ENCODE measurements at regions not wholly inside any gene's neighbourhood (a gene's known extent, or its start where the extent isn't known, plus 50 kb on each side); places are given as distances from the start of the nearest gene placed in this dataset.

DNA sequence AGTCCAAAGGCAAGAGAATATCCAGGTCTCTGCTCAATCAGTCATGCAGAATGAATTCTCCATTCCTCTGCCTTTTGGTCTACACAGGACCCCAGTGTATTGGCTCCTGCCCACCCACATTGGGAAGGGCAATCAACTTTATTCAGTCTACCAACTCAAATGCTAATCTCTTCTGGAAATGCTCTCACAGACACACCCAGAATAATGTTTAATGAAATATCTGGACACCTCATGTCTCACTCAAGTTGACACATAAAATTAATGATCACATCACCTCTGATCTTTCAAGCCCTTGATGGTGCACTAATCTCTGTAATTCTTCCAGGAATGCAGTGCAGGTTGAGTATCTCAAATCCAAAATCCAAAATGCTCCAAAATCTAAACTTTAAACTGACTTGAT lies 315.6 kb downstream of the HRH4 start:
- no peaks in the 10 kb centered on the region for H3K79me1 ChIP-seq (ENCODE audit: insufficient read depth, low read depth, low read length, poor library complexity, severe bottlenecking)
- peaks cover 5% of the 10 kb centered on the region; the same call in 1 of the 2 replicates for H3K4me1 ChIP-seq (ENCODE audit: insufficient read depth, low read length)
- H3K4me2 ChIP-seq (ENCODE audit: insufficient read depth, insufficient read length, low read length) = no peak overlapping the region
- H3K9me3 Mint-ChIP-seq = peaks cover 0 to 10% of the 10 kb centered on the region in 2 experiments; a peak in 2 of 5 replicates
- H3K27ac ChIP-seq (ENCODE audit: insufficient read length, low read depth, low read length) = no peak overlapping the region
- H2AFZ ChIP-seq (ENCODE audit: low read length) = no peak overlapping the region
- no peak overlapping the region for H3K14ac ChIP-seq (ENCODE audit: insufficient read depth, low read length)
- no peak overlapping the region for H2BK20ac ChIP-seq (ENCODE audit: low read depth, low read length, poor library complexity, severe bottlenecking)
- H4K5ac ChIP-seq (ENCODE audit: insufficient read length, low read depth, low read length) = no peak overlapping the region
- H3K27me3 Mint-ChIP-seq (ENCODE audit: low read depth) = no peaks in the 10 kb centered on the region
- H2AK5ac ChIP-seq (ENCODE audit: insufficient read length, low read length) = no peak overlapping the region
- no peak overlapping the region for H4K8ac ChIP-seq (replicated peaks; ENCODE audit: insufficient read length, low read depth, low read length)
- no peaks in the 10 kb centered on the region for H4K20me1 ChIP-seq (ENCODE audit: control insufficient read depth, insufficient read depth, insufficient read length)
- H2BK15ac ChIP-seq (ENCODE audit: low read depth, low read length) = no peak overlapping the region
- H3K4me1 Mint-ChIP-seq = peaks cover 13 to 16% of the 10 kb centered on the region in 2 experiments
- H3K9me3 ChIP-seq (ENCODE audit: control insufficient read depth, low read depth, low read length) = no peaks in the 10 kb centered on the region
- no peak overlapping the region for H4K91ac ChIP-seq (ENCODE audit: insufficient read length, low read depth, low read length)
- TF ChIP-seq, protein P1, sequence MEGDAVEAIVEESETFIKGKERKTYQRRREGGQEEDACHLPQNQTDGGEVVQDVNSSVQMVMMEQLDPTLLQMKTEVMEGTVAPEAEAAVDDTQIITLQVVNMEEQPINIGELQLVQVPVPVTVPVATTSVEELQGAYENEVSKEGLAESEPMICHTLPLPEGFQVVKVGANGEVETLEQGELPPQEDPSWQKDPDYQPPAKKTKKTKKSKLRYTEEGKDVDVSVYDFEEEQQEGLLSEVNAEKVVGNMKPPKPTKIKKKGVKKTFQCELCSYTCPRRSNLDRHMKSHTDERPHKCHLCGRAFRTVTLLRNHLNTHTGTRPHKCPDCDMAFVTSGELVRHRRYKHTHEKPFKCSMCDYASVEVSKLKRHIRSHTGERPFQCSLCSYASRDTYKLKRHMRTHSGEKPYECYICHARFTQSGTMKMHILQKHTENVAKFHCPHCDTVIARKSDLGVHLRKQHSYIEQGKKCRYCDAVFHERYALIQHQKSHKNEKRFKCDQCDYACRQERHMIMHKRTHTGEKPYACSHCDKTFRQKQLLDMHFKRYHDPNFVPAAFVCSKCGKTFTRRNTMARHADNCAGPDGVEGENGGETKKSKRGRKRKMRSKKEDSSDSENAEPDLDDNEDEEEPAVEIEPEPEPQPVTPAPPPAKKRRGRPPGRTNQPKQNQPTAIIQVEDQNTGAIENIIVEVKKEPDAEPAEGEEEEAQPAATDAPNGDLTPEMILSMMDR (conservative IDR thresholded peaks at IDR 0.05) = no peak
- no peak overlapping the region for H3K27ac Mint-ChIP-seq
- H2BK5ac ChIP-seq (ENCODE audit: insufficient read length, low read length) = no peak overlapping the region
- H3K4me3 Mint-ChIP-seq = no peak overlapping the region
- H2BK120ac ChIP-seq (ENCODE audit: low read depth, low read length, poor library complexity, severe bottlenecking) = no peak overlapping the region
- H3K4ac ChIP-seq (ENCODE audit: low read depth, low read length) = no peak overlapping the region
- no peaks in the 10 kb centered on the region for H3K79me2 ChIP-seq (ENCODE audit: insufficient read depth, low read length)
- H3K36me3 Mint-ChIP-seq (ENCODE audit: insufficient read depth in 1 of 3, low read depth in 3 of 3) = peaks cover 0 to 3% (median 0%) of the 10 kb centered on the region in 3 experiments; a peak in 2 of 7 replicates
- no peaks in the 10 kb centered on the region for H3K23me2 ChIP-seq (ENCODE audit: insufficient read length, low read depth, low read length, poor library complexity, severe bottlenecking)
- no peak overlapping the region for H3K56ac ChIP-seq (ENCODE audit: insufficient read length, low read depth, low read length)
- no peak overlapping the region for H2BK12ac ChIP-seq (ENCODE audit: insufficient read length, low read depth, low read length)
- no peak overlapping the region for H3T11ph ChIP-seq (ENCODE audit: low read length)
- no peak overlapping the region for H3K18ac ChIP-seq (ENCODE audit: insufficient read length, low read depth, low read length)
- no peak for DNase-seq
- H3K9ac ChIP-seq (ENCODE audit: extremely low read depth, insufficient read length, low read length) = no peak overlapping the region
- H3K27me3 ChIP-seq (ENCODE audit: insufficient read depth, low read length) = no peaks in the 10 kb centered on the region
- H3K23ac ChIP-seq (ENCODE audit: insufficient read length, low read depth, low read length) = no peak overlapping the region
